ENCODE measurements at regions not wholly inside any gene's neighbourhood (a gene's known extent, or its start where the extent isn't known, plus 50 kb on each side); places are given as distances from the start of the nearest gene placed in this dataset.
"Not testable (repeated sequence)": the region's sequence is repeated elsewhere in the genome, so short reads cannot be mapped to it uniquely, and the experiment has no call there.

GRCh38 chr18:43341014-43341413, 63.7 kb upstream of the SYT4 start:
- no peak for DNase-seq (ENCODE audit: low spot score)

GRCh38 chr18:43350176-43350575, 72.9 kb upstream of the SYT4 start:
- DNase-seq (ENCODE audit: low spot score), result no peak

GRCh38 chr18:43364535-43364934, 87.2 kb upstream of the SYT4 start:
- no peak for DNase-seq (ENCODE audit: low spot score)

GRCh38 chr18:43367895-43368294, 90.6 kb upstream of the SYT4 start:
- no peak for DNase-seq (ENCODE audit: low spot score)

GRCh38 chr18:43369311-43369710, 92.0 kb upstream of the SYT4 start:
- DNase-seq (ENCODE audit: low spot score), result not testable (repeated sequence)

- DNase-seq (ENCODE audit: low spot score), result no peak
Measured at GRCh38 chr18:43372773-43373172, 95.5 kb upstream of the SYT4 start.

GRCh38 chr18:43380104-43380672, 102.9 kb upstream of the SYT4 start:
- DNase-seq (ENCODE audit: low spot score), result no peak

GRCh38 chr18:43382641-43383403, 105.5 kb upstream of the SYT4 start:
- DNase-seq (ENCODE audit: low spot score), result no peak

- DNase-seq (ENCODE audit: low spot score), result no peak
Measured at GRCh38 chr18:43389163-43389562, 111.9 kb upstream of the SYT4 start.

GRCh38 chr18:43392168-43392567, 114.9 kb upstream of the SYT4 start:
- DNase-seq (ENCODE audit: low spot score), result no peak

- DNase-seq (ENCODE audit: low spot score), result no peak
Measured at GRCh38 chr18:43393174-43393573, 115.9 kb upstream of the SYT4 start.

- DNase-seq (ENCODE audit: low spot score), result no peak
Measured at GRCh38 chr18:43396266-43396665, 119.0 kb upstream of the SYT4 start.

- DNase-seq (ENCODE audit: low spot score), result no peak
Measured at GRCh38 chr18:43398601-43399000, 121.3 kb upstream of the SYT4 start.

- DNase-seq (ENCODE audit: low spot score), result no peak
Measured at GRCh38 chr18:43405097-43405496, 127.8 kb upstream of the SYT4 start.

- no peak for DNase-seq (ENCODE audit: low spot score)
Measured at GRCh38 chr18:43414006-43414405, 136.7 kb upstream of the SYT4 start.

- no peak for DNase-seq (ENCODE audit: low spot score)
Measured at GRCh38 chr18:43420091-43420490, 142.8 kb upstream of the SYT4 start.

- no peak for DNase-seq (ENCODE audit: low spot score)
Measured at GRCh38 chr18:43420950-43421349, 143.7 kb upstream of the SYT4 start.

GRCh38 chr18:43422518-43422917, 145.2 kb upstream of the SYT4 start:
- no peak for DNase-seq (ENCODE audit: low spot score)

GRCh38 chr18:43435851-43436250, 158.6 kb upstream of the SYT4 start:
- DNase-seq (ENCODE audit: low spot score), result no peak

GRCh38 chr18:43442131-43442530, 164.8 kb upstream of the SYT4 start:
- no peak for DNase-seq (ENCODE audit: low spot score)

GRCh38 chr18:43442571-43442970, 165.3 kb upstream of the SYT4 start:
- no peak for DNase-seq (ENCODE audit: low spot score)

- no peak for DNase-seq (ENCODE audit: low spot score)
Measured at GRCh38 chr18:43465483-43465882, 188.2 kb upstream of the SYT4 start.

- no peak for DNase-seq (ENCODE audit: low spot score)
Measured at GRCh38 chr18:43471873-43472272, 194.6 kb upstream of the SYT4 start.

GRCh38 chr18:43481069-43481468, 203.8 kb upstream of the SYT4 start:
- DNase-seq (ENCODE audit: low spot score), result no peak

All from ecto neural progenitor cell (in vitro differentiated cells).